Stimulated activated CD4-positive, alpha-beta T cell treated with anti-CD3 and anti-CD28 coated beads, Interleukin-1b, Interleukin-23, amount 100 ng/mL, for 4 hours (primary cell): ENCODE measurements at regions not wholly inside any gene's neighbourhood (a gene's known extent, or its start where the extent isn't known, plus 50 kb on each side); places are given as distances from the start of the nearest gene placed in this dataset.
"Not testable (repeated sequence)": the region's sequence is repeated elsewhere in the genome, so short reads cannot be mapped to it uniquely, and the experiment has no call there.

Source experiments
- DNase-seq, 2 donors: peaks; one replicate each; pipeline ENCODE4 v3.0.0-alpha.2; 2020; ENCODE audit warnings: low read depth in 2 of 2

DNA sequence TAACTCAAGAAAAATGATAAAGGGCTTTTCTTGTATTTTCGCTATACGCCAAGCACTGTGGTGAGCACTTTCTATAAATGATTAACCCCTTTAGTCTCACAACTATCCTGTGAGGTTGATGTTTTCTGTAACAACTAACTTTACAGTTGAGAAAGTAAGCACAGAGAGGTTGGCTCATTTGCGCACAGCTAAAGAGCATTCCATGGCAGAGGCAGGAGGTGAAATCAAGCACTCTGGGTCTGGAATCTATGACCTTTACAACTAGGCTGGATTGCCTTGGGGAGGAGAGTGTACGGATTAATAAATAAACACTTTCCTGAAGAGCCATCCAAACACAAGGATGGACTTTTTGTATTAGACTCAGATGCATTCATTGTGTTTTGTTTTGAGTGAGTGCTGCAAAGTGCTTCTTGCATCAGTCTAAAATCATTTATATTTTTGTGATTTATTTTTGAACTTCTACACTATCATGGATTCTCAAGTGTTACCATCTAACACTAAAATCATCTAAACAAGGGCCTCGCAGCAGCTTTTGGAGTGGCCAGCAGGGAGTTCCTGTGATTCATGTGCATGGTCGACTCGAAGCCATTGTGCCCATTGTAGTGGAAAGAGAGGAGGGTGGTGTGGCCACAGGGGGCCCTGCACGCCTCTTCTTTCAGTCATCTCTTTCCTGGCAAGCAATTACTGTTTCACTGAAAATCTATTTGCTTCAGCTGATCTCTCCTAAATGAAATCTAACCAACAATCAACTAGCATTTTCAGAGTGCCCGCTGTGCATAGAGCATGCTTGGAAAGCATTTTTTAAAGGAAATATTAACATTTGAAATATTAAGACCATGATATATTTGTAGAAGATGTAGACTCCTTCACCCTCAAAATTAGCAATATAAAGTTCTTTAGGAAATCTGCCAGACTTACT lies 633.4 kb upstream of the COBL start:
- DNase-seq: no peak

DNA sequence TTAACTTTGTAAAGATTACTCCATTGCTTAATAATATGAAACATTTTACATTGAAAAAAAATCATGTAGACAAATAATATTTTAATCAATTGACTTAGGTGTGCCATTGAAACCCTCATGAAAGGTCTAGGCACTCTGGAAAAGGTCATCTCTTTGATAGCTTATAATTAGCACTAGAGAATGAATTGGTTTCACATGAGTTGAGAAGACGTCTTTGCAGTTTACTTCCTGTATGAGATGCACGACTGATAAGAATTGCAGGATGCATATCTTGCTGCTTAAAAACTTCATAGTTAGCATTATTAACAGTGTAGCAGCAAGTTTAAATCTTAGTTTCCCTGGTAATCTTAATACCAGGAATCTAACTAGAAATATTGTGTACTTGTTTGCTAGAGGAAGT lies 614.2 kb upstream of the COBL start:
- DNase-seq: no peak

DNA sequence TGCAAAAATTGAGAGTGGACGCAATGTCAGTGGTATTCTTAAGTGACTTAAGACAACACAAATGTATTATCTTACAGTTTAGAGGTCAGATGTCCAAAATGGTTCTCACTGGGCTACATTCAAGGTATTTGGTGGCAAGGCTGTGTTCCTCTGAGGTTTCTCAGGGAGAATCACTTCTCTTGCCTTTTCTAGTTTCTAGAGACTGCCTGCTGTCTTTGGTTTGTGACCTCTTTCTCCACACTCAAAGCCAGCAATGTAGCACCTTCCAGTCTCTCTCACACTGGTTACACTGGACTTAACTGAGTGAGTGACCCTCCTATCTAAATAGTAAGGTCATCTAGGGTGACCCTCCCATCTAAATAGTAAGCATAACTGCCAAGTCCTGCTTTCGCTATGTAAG lies 613.2 kb upstream of the COBL start:
- DNase-seq: no peak

- no peak for DNase-seq
These were observed 611.1 kb upstream of the COBL start for GRCh38 chr7:51927738-51928137.

DNA sequence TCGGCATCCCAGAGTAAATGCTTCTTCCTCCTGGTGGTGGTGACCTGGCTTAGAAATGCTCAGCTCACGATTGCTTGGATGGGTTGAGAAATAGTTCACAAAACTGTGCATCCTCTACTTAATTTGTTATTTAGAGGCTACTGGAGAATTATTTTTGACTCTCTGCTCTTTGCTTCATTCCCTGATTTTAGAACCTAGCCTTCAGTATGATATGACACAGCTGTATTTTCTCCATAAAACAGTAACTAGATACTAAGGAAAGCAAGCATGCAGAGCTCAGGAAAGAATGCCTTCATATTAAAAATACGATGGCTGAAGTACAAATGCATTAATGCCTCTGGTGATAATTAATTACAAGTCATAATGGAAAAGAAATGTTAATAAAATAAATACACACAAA lies 602.0 kb upstream of the COBL start:
- DNase-seq: no peak

DNA sequence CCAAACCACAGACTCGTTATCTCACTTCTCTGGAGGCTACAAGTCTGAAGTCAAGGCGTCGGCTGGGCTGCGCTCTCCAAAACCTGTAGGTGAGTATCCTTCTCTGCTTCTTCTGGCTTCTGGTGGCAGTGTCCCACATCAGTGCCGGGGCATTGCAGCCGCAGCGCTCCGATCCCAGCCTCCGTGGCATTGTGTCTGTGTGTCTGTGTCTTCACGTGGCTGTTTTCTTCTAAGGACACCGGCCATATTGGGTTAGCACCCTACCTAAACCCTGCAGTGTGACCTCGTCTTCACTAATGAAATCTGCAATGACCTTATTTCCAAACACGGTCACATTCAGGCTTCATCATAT lies 584.9 kb upstream of the COBL start:
- no peak for DNase-seq

DNA sequence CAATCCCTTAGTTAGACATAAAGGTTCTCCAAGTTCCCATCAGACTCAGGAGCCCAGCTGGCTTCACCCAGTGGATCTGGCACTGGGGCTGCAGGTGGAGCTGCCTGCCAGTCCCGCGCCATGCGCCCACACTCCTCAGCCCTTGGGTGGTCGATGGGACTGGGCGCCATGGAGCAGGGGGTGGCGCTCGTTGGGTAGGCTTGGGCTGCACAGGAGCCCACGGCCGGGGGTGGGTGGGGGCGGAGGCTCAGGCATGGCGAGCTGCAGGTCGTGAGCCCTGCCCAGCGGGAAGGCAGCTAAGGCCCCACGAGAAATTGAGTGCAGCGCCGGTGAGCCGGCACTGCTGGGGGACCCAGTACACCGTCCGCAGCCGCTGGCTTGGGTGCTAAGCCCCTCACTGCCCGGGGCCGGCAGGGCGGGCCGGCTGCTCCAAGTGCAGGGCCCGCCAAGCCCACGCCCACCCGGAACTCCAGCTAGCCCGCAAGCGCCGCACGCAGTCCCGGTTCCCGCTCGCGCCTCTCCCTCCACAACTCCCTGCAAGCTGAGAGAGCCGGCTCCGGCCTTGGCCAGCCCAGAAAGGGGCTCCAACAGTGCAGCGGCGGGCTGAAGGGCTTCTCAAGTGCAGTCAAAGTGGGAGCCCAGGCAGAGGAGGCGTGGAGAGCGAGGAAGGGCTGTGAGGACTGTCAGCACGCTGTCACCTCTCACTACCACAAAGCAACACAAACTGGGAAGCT lies 584.3 kb upstream of the COBL start:
- DNase-seq: not testable (repeated sequence)

GRCh38 chr7:51899611-51900010 lies 583.0 kb upstream of the COBL start:
- DNase-seq: no peak

- no peak for DNase-seq
These were observed 565.8 kb upstream of the COBL start for GRCh38 chr7:51882412-51882811.

- DNase-seq: no peak
These were observed 564.7 kb upstream of the COBL start for GRCh38 chr7:51881309-51881708.

GRCh38 chr7:51878865-51879264 lies 562.3 kb upstream of the COBL start:
- DNase-seq: no peak

GRCh38 chr7:51869452-51869851 lies 552.8 kb upstream of the COBL start:
- DNase-seq: no peak

- no peak for DNase-seq
These were observed 550.5 kb upstream of the COBL start for GRCh38 chr7:51867117-51867516.

DNA sequence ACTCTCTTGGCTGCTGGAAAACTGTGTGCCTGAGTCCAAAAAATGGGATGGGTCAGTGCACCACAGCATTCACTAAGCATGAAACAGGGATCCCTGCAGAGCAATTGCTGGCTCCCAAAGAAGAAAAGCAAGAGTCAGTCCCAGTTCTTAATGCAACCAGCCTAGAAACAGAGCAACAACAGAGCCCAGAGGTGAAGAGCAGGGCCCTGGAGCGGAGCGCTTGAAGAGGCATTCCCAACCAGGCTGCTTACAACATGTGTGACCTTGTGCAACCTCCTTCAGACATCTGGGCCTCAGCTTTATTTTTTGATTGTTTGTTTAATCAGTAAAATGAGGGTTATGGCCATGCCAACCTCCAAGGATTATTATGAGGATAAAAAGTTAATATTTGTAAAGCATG lies 543.7 kb upstream of the COBL start:
- no peak for DNase-seq

DNA sequence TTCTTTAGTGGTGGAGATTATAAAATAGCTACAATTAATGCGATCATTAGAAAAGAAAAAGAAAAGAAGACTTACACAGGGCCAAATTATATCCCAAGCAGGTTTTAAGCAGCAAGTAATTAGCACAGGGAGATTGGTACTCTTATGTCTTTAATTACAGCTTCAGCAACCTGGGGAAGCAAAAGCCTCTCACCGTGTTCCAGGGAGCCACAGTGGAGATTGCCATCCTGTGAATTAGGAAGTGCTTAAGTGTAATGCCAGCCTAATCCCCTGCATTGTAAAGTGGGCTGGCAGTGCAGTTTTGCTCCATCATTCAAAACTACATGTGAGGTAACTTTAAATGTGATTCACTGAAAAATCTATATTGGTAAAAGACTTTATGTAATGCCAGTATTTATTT lies 533.5 kb upstream of the COBL start:
- DNase-seq: no peak

- DNase-seq: no peak
These were observed 531.0 kb upstream of the COBL start for GRCh38 chr7:51847461-51848134.

DNA sequence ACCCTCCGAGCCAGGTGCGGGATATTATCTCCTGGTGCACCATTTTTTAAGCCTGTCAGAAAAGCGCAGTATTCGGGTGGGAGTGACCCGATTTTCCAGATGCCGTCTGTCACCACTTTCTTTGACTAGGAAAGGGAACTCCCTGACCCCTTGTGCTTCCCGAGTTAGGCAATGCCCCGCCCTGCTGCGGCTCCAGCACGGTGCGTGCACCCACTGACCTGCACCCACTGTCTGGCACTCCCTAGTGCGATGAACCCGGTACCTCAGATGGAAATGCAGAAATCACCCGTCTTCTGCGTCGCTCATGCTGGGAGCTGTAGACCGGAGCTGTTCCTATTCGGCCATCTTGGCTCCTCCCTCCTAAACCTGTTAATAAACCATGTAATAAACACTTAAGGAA lies 522.5 kb upstream of the COBL start:
- not testable (repeated sequence) for DNase-seq

- no peak for DNase-seq
These were observed 511.0 kb upstream of the COBL start for GRCh38 chr7:51827631-51828030.

DNA sequence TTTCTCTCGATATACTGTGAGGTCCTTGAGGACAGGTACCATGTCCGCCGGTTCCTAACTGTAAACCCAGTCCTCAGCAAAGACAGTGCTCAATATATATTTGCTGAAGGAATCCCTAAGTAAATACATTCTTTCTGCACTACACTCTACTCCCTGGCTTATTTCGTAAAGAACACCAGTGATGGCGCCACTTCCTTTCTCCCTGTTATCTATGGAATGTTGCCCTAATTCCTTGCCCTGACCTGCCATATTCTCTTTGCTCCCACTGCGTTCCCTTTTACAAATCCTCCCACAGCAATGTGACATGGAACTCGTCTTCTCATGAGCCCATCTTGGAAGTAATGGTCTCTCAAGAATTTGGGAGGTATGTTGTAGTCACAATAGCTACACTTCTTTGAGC lies 507.4 kb upstream of the COBL start:
- DNase-seq: no peak

GRCh38 chr7:51823437-51823836 lies 506.8 kb upstream of the COBL start:
- no peak for DNase-seq

GRCh38 chr7:51817694-51818225 lies 501.2 kb upstream of the COBL start:
- no peak for DNase-seq

DNA sequence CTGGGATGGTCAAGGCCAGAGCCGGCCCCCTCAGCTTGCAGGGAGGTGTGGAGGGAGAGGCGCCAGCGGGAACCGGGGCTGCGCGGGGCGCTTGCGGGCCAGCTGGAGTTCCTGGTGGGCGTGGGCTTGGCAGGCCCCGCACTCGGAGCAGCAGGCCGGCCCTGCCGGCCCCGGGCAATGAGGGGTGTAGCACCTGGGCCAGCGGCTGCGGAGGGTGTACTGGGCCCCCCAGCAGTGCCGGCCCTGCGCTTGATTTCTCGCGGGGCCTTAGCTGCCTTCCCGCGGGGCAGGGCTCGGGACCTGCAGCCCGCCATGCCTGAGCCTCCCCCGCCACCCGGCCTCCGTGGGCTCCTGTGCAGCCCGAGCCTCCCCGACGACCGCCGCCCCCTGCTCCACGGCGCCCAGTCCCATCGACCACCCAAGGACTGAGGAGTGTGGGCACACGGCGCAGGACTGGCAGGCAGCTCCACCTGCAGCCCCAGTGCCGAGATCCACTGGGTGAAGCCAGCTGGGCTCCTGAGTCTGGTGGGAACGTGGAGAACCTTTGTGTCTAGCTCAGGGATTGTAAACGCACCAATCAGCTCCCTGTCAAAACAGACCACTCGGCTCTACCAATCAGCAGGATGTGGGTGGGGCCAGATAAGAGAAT lies 489.3 kb upstream of the COBL start:
- not testable (repeated sequence) for DNase-seq
